Mucosa of gallbladder (tissue), 1 donor: ENCODE measurements at regions not wholly inside any gene's neighbourhood (a gene's known extent, or its start where the extent isn't known, plus 50 kb on each side); places are given as distances from the start of the nearest gene placed in this dataset.

ENCODE experiments used
- DNase-seq: peaks from one replicate; pipeline ENCODE4 v3.0.0-alpha.2; 2020; ENCODE audit warnings: low spot score
- donor health status: DM: no; HTN: no; CAD: no.

GRCh38 chr4:188826393-188826792, 687.2 kb downstream of the TRIML1 start:
- DNase-seq: no peak

- DNase-seq: no peak
These were observed 700.5 kb downstream of the TRIML1 start for GRCh38 chr4:188839704-188840103.

GRCh38 chr4:188841523-188841922, 702.3 kb downstream of the TRIML1 start:
- DNase-seq: no peak

- no peak for DNase-seq
These were observed 715.2 kb downstream of the TRIML1 start for GRCh38 chr4:188854436-188854835.

- DNase-seq: no peak
These were observed 719.5 kb downstream of the TRIML1 start for GRCh38 chr4:188858696-188859095.

GRCh38 chr4:188864741-188865140, 725.5 kb downstream of the TRIML1 start:
- no peak for DNase-seq

GRCh38 chr4:188867796-188868195, 728.6 kb downstream of the TRIML1 start:
- DNase-seq: no peak

GRCh38 chr4:188869581-188869980, 730.3 kb downstream of the TRIML1 start:
- DNase-seq: no peak

GRCh38 chr4:188872809-188873208, 733.6 kb downstream of the TRIML1 start:
- DNase-seq: no peak

GRCh38 chr4:188876881-188877280, 737.6 kb downstream of the TRIML1 start:
- no peak for DNase-seq

- no peak for DNase-seq
These were observed 740.4 kb downstream of the TRIML1 start for GRCh38 chr4:188879598-188879997.

GRCh38 chr4:188887905-188888304, 748.7 kb downstream of the TRIML1 start:
- no peak for DNase-seq

- DNase-seq: no peak
These were observed 753.6 kb downstream of the TRIML1 start for GRCh38 chr4:188892837-188893236.

GRCh38 chr4:188903986-188904385, 764.7 kb downstream of the TRIML1 start:
- DNase-seq: no peak

- DNase-seq: no peak
These were observed 765.4 kb downstream of the TRIML1 start for GRCh38 chr4:188904617-188905016.

GRCh38 chr4:188905248-188905647, 766.0 kb downstream of the TRIML1 start:
- DNase-seq: no peak

GRCh38 chr4:188911199-188911598, 772.0 kb downstream of the TRIML1 start:
- DNase-seq: no peak

GRCh38 chr4:188911707-188912106, 772.5 kb downstream of the TRIML1 start:
- DNase-seq: no peak

GRCh38 chr4:188915175-188915574, 775.9 kb downstream of the TRIML1 start:
- no peak for DNase-seq

- DNase-seq: no peak
These were observed 779.5 kb downstream of the TRIML1 start for GRCh38 chr4:188918787-188919186.

- no peak for DNase-seq
These were observed 791.6 kb downstream of the TRIML1 start for GRCh38 chr4:188930822-188931221.

GRCh38 chr4:188934320-188934962, 795.2 kb downstream of the TRIML1 start:
- DNase-seq: peak; percentile 79

- no peak for DNase-seq
These were observed 802.4 kb downstream of the TRIML1 start for GRCh38 chr4:188941524-188942119.

- DNase-seq: no peak
These were observed 803.4 kb downstream of the TRIML1 start for GRCh38 chr4:188942606-188943005.
